ENCODE measurements at regions not wholly inside any gene's neighbourhood (a gene's known extent, or its start where the extent isn't known, plus 50 kb on each side); places are given as distances from the start of the nearest gene placed in this dataset.

GRCh38 chr17:62868008-62868407, 59.9 kb upstream of the MARCHF10 start:
- Histone ChIP-seq H3K9me3 (ENCODE audit: low read length) (no peaks in the 10 kb centered on the region), H2AFZ (ENCODE audit: low read depth, low read length) (peak overlapping the region; percentile 10), H3K36me3 (ENCODE audit: insufficient read depth, low read length) (no peaks in the 10 kb centered on the region)

GRCh38 chr17:62867303-62867702, 59.2 kb upstream of the MARCHF10 start:
- no peak for TF ChIP-seq RAD21 (conservative IDR thresholded peaks at IDR 0.05)
- no peak for TF ChIP-seq MXI1 (conservative IDR thresholded peaks at IDR 0.05; ENCODE audit: poor library complexity, severe bottlenecking)
- no peak for TF ChIP-seq CTCF (IDR thresholded peaks at IDR 0.05; ENCODE audit: poor library complexity, severe bottlenecking)
- no peaks in the 10 kb centered on the region for H3K27me3 ChIP-seq (ENCODE audit: insufficient read depth, low read depth, low read length)
- no peak overlapping the region for H3K9ac ChIP-seq (ENCODE audit: low read length)
- H3K4me2 ChIP-seq (ENCODE audit: low read length) = no peak overlapping the region
- no peaks in the 10 kb centered on the region for H3K9me2 ChIP-seq (ENCODE audit: insufficient read depth, low read length)
- H4K20me1 ChIP-seq (ENCODE audit: insufficient read depth) = no peaks in the 10 kb centered on the region
- H3K36me3 ChIP-seq (ENCODE audit: insufficient read depth, low read length) = no peaks in the 10 kb centered on the region
- H3K9me3 ChIP-seq (ENCODE audit: low read length) = no peaks in the 10 kb centered on the region
- H2AFZ ChIP-seq (ENCODE audit: low read depth, low read length) = no peak overlapping the region
- H3K4me3 ChIP-seq (ENCODE audit: low read length) = no peak overlapping the region
- peak overlapping the region; percentile 99 for H3K27ac ChIP-seq (ENCODE audit: low read length)
- H3K79me2 ChIP-seq (replicated peaks; ENCODE audit: insufficient read depth, low read length) = no peaks in the 10 kb centered on the region
- peaks cover 24% of the 10 kb centered on the region for H3F3A ChIP-seq (ENCODE audit: insufficient read depth, low read length, poor library complexity, severe bottlenecking)

More at GRCh38 chr17:62868008-62868407, 59.9 kb upstream of the MARCHF10 start:
- peak overlapping the region; percentile 99 for H3K27ac ChIP-seq (ENCODE audit: low read length)
- H3K9ac ChIP-seq (ENCODE audit: low read length) = peak overlapping the region; percentile 86
- no peak overlapping the region for H3K4me2 ChIP-seq (ENCODE audit: low read length)
- peaks cover 24% of the 10 kb centered on the region for H3F3A ChIP-seq (ENCODE audit: insufficient read depth, low read length, poor library complexity, severe bottlenecking)
- H4K20me1 ChIP-seq (ENCODE audit: insufficient read depth) = no peaks in the 10 kb centered on the region
- TF ChIP-seq TAF1 (IDR thresholded peaks at IDR 0.05; ENCODE audit: low read depth) = no peak
- no peak for TF ChIP-seq POLR2AphosphoS5 (IDR thresholded peaks at IDR 0.05)
- TF ChIP-seq RAD21 (conservative IDR thresholded peaks at IDR 0.05) = no peak
- TF ChIP-seq MXI1 (conservative IDR thresholded peaks at IDR 0.05; ENCODE audit: poor library complexity, severe bottlenecking) = no peak
- no peak for TF ChIP-seq EP300 (conservative IDR thresholded peaks at IDR 0.05; ENCODE audit: poor library complexity, severe bottlenecking)
- TF ChIP-seq REST (IDR thresholded peaks at IDR 0.05; ENCODE audit: borderline replicate concordance) = no peak
- TF ChIP-seq CTCF (IDR thresholded peaks at IDR 0.05; ENCODE audit: poor library complexity, severe bottlenecking) = no peak
- no peak for TF ChIP-seq EZH2 (IDR thresholded peaks at IDR 0.05; ENCODE audit: borderline replicate concordance, insufficient read depth, low read length, poor library complexity, severe bottlenecking)
- TF ChIP-seq SMC3 (conservative IDR thresholded peaks at IDR 0.05; ENCODE audit: poor library complexity) = no peak
- H3K9me2 ChIP-seq (ENCODE audit: insufficient read depth, low read length) = no peaks in the 10 kb centered on the region
- H3K27me3 ChIP-seq (ENCODE audit: insufficient read depth, low read depth, low read length) = no peaks in the 10 kb centered on the region
- H3K4me3 ChIP-seq (ENCODE audit: low read length) = no peak overlapping the region
- H3K79me2 ChIP-seq (replicated peaks; ENCODE audit: insufficient read depth, low read length) = no peaks in the 10 kb centered on the region

All from neural cell (in vitro differentiated cells).